CD4-positive, alpha-beta T cell treated with Interleukin-15 for 4 hours (primary cell): ENCODE measurements at regions not wholly inside any gene's neighbourhood (a gene's known extent, or its start where the extent isn't known, plus 50 kb on each side); places are given as distances from the start of the nearest gene placed in this dataset.

ENCODE experiments used
- DNase-seq: peaks from one replicate; pipeline ENCODE4 v3.0.0-alpha.2; 2020; ENCODE audit warnings: low spot score

GRCh38 chr5:67371924-67372323, 175.3 kb upstream of the CD180 start:
- DNase-seq: no peak

DNA sequence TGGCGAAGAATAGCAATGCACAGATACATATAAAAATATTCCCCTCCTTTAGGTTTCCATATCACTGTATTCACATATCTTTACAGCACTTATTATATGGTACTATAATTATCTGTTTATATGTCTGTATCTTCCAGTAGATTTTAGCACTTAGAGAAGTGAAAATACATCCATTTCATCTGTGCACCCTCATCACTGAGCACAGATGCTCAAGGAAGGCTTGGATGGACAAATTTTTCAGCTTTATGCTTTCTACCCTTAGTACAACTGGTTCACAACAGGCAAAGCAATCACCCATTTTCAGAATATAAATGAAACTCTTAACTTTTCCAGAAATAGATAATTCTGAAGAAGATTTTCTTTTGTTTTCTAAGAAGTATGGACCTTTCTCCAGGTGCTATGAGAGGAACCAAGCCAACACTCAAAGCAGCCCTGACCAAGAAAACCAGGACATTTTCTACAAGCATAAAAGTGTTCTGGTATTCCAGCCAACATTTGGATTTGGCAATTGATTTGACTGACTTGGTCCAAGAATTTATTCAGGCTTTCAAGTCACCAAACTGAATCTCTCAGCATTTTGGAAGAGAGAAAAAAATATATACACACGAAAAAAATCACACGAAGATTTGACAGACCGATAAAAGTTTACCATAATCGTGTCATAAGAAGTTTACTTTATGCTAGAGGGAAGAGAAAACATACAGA, 170.2 kb upstream of the CD180 start:
- no peak for DNase-seq

GRCh38 chr5:67366276-67366675, 169.7 kb upstream of the CD180 start:
- no peak for DNase-seq

GRCh38 chr5:67364381-67364970, 167.9 kb upstream of the CD180 start:
- no peak for DNase-seq

- DNase-seq: no peak
Observed at GRCh38 chr5:67363963-67364362, 167.4 kb upstream of the CD180 start.

GRCh38 chr5:67363180-67363709, 166.6 kb upstream of the CD180 start:
- no peak for DNase-seq

DNA sequence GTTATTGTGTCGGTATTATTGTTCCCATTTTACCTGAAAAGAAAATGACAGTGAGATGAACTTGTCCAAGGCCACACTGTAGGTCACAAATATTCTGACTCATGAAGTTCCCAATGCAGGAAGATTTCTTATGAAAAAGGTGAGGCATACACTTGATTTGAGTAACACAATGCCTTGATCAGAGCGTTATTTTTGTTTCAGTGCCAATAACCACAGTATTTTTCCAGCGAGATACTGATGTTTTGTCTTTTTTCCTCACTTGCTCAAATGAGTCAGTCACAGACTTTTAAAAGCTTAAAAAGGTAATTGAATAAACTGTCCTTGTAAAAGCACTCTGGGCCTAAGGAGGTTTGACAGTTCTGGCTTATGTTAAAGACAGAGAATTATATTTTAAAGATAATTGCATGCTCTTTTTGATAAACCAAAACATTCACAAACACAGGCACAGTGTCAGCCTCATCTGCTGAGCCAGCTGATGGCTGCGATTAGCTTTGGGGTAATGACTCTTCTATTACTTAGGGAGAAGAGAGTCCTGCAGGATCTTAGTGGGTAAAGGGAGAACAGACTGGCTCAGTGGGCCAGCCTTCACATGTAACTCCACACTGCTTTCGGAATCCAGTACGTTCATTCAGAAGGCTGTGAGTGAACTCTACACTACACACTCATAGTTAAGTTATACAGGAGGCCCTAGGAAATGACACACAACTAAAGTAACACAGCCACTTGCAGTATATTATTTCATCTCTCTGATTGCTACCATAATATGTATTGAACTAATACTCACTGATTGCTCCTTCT, 165.5 kb upstream of the CD180 start:
- no peak for DNase-seq

DNA sequence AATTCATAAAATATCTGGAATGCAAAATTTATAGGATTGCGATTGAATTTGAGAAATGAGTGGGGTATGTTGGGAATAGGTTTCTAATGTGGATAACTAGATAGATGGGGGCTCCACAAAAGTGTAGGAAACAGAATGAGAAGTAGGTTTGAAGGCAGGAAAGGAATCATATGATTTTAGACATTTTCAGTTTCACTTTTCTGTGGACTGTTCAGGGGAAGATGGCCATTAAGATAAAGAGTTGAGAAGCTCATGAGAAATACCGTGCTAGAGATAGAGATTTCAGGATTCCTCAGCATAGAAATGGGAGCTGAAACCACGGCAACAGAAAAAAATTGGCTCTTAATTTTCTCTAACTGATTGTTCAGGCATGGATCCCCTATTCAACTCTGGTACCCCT, 163.4 kb upstream of the CD180 start:
- no peak for DNase-seq

GRCh38 chr5:67358186-67358585, 161.6 kb upstream of the CD180 start:
- DNase-seq: no peak

DNA sequence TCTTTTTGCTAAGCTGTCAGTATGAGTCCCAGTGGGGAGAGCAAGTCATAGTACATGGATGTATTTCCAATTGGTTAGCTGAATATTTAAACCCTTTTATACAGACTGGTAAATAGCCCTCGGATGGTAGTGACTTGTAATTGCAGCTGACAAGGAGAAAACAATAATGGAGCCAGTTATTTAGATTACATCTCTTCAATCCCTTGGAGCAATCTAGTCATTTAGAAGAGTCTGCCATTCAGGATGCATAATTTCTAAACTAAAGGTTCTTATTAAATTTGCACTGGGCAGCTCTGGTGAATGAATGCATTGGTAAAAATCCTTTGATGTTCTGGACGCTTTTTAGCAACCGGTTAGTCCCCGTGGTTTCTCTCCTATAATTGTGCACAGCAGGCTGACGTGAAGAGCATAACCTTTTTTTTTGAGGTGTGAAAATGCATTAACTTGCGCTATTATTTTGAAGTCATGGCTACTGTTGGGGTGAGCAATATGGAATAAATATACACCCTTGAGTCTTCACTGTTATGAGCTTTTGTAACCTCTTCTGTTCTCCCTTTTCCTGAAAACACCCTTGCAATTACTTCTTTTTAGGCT, 158.6 kb upstream of the CD180 start:
- DNase-seq: no peak

DNA sequence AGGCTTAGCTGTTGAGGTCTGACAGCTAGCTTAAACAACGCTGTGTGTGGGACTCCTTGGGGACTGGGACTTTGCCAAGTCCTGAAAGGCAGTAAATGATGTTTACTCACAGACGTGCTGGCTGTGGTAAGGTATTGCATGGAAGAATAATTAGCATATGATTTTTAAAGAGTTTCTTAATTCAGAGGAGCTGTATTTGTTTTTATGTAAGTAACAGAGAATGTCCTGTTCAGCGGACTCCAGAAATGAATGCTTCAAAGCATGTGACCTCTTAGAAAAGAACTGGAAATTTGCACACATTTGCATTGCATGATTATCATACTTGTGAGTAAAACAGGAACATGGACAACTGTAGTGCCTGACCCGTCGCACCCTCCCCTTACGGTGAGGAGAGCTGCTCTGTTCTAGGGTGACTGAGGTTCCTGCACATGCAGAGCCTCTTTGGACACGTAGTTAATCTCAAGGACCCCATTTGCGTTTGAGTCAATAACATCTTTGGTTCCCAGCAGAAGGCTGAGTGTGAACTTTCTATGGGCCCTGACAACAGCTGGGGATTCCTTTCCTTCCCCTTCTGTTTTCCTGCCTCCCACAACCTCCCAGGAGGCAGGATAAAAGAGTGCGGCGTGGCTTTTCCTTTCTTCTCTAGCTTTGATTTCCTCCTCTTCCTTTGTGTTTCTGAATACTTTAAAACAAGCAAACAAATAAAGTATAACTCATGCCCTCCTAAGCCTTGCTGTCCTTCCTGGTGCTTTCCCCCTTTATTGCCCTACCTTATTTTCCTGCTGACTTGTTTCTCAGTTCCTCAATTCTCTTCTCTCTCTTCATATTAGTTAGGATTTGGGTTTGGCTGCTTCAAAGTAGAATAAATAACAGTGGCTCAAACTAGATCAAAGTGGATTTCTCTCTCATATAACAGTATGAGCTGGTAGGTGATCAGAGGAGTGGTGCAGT, 157.2 kb upstream of the CD180 start:
- no peak for DNase-seq

- peak; percentile 17 for DNase-seq
Observed at GRCh38 chr5:67350618-67351201, 154.1 kb upstream of the CD180 start.

DNA sequence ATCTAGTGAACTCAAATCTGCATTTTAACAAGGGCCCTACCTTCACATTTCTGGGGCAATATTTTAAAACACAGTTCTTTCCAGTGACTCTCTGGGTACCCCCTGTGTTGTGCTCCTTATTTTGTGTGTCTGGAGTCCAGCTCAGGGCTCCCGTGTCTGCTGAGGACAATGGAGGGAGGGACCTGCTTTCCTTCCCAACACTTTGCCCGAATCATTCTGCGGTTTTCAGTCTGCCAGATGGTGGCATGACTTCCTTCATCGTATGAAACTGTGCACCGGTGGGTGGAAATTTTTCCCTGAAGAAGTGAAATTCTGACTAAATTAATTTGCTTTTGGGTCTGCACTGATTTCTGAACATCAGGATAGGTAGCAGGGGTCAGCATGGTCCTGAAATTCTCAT, 153.6 kb upstream of the CD180 start:
- DNase-seq: no peak

DNA sequence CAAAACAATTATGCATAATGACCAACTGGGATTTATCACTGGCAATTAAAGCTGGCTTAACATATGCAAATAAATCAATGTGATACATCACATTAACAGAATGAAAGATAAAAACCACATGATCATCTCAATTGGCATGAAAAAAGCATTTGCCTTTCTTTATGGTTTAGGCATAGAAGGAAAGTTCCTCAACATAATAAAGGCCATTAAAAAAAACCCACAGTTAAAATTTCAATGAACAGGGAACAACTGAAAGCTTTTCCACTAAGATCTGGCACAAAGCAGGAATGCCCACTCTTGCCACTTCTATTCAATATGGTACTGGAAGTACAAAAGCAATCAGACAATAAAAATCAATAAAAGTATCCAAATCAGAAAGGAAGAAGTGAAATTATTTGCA, 151.2 kb upstream of the CD180 start:
- no peak for DNase-seq

GRCh38 chr5:67346611-67347010, 150.0 kb upstream of the CD180 start:
- no peak for DNase-seq

DNA sequence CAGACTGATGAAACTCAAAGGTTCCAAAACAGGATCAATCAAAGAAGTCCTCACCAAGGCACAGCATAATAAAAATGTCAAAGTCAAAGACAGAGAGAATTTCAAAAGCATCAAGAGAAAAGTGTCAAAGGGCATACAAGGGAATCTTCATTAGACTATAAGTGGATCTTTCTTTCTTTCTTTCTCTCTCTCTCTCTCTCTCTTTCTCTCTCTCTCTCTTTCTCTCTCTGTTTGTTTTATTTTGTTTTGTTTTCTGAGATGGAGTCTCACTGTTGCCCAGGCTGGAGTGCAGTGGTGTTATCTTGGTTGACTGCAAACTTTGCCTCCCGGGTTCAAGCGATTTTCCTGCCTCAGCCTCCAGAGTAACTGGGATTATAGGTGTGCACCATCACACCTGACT, 148.3 kb upstream of the CD180 start:
- DNase-seq: no peak

DNA sequence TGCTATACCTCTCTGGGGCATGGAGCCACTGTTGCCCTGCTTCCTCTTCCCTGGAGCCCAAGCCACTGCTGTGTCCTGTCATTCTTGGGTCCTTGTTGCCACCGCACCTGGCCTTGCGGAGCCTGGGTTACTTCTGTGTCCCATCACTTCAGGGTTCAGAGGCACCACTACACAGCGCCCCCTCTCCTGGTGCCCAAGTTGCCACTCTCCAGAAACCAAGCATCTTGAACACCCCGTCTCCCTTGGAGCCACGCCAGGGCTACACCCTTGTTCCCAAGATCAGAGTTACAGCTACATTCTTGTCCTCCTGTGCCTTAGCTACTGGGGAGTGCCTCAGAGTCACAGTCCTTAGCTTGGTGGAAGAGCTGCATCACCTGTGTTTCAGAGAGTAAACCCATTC, 147.2 kb upstream of the CD180 start:
- DNase-seq: no peak

GRCh38 chr5:67341478-67341877, 144.9 kb upstream of the CD180 start:
- no peak for DNase-seq

- DNase-seq: no peak
Observed at GRCh38 chr5:67339219-67339767, 142.7 kb upstream of the CD180 start.

GRCh38 chr5:67338421-67338820, 141.8 kb upstream of the CD180 start:
- no peak for DNase-seq

- no peak for DNase-seq
Observed at GRCh38 chr5:67337751-67338150, 141.2 kb upstream of the CD180 start.
